Stimulated activated naive CD4-positive, alpha-beta T cell treated with Interleukin-2 at 50 U/mL for 16 hours (primary cell): ENCODE measurements at regions not wholly inside any gene's neighbourhood (a gene's known extent, or its start where the extent isn't known, plus 50 kb on each side); places are given as distances from the start of the nearest gene placed in this dataset.
"Not testable (repeated sequence)": the region's sequence is repeated elsewhere in the genome, so short reads cannot be mapped to it uniquely, and the experiment has no call there.

Experiments used
- DNase-seq: peaks from one replicate; lab custom pipeline; 2025; lab: John Stamatoyannopoulos, UW

DNA sequence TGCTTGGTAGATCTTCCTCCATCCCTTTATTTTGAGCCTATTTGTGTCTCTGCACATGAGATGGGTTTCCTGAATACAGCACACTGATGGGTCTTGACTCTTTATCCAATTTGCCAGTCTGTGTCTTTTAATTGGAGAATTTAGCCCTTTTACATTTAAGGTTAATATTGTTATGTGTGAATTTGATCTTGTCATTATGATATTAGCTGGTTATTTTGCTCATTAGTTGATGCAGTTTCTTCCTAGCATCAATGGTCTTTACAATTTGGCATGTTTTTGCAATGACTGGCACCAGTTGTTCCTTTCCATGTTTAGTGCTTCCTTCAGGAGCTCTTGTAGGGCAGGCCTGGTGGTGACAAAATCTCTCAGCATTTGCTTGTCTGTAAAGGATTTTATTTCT lies 72.4 kb downstream of the HNRNPD start:
- not testable (repeated sequence) for DNase-seq

DNA sequence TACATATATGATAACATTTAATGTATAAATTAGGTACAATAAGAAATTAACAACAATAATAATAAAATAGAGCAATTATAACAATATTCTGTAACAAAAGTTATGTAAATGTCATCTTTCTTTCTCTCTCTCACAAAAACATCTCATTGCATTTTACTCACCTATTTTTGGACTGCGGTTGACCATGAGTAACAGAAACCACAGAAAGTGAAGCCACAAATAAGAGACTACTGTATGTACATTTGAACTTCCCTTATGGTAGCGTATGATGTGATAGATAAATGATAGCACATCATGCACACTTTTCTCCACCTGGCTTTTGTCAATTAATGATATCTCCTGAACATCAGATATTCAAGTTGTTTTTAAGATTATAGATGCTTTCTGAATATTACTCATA lies 80.5 kb downstream of the HNRNPD start:
- no peak for DNase-seq

DNA sequence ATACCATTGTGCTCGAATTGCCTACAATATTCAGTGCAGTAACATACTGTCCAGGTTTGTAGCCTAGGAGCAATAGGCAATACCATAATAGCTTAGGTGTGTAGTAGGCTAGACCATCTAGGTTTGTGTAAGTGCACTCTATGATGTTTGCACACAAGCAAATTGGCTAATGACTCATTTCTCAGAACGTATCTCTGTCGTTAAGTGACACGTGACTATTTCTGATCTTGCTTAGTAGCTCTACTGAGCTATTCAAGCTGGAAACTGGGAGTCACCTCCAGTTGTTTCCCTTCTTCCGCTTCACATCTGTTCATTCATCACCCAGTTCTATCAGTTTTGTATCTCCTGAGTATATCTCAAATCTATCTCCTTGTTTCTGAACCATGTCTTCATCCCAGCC lies 86.1 kb downstream of the HNRNPD start:
- DNase-seq, result no peak

DNA sequence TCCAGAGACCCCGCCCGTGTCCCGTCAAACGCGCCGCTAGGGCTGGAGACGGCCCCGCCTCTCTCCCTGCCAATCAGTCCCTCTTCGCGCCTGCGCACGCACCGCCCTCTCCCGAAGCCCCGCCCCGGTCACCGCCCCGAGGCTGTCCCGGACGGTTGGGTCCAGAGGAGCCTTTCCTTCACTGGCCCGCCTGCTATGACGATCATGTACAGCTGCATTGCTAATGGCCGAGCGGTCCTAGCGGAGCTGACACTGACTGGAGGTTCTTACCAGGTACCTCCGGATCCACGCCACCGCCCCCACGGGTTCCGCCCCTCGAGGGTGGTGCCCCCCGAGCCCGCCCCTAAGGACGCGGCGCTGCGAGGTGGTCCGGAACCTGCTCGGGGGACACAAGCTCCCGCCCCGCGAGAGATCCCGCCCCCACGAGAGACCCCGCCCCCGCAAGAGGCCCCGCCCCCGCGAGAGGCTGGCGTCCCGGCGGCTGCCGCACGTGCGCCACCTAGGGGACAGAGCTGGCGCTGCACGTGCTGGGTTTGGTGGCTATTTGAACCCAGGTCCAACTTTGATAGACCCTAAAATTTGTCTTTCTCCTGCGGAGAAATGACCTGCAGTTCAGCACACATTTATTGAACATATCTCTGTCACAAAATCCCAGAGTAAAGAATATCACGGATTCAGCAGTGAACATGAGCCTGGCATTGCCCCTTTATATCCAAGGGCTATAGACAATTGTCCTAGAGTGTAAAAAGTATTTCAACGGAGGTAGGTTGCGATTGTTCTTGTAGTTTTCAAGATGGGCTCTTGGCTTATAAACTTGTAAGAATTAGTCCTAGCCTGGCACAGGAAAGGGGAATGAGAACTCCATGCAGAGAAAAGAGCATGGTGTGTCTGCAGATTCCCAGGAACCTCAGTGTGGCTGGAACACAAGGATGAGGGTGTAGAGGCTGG lies 88.7 kb downstream of the HNRNPD start:
- DNase-seq, result peak; percentile 98

DNA sequence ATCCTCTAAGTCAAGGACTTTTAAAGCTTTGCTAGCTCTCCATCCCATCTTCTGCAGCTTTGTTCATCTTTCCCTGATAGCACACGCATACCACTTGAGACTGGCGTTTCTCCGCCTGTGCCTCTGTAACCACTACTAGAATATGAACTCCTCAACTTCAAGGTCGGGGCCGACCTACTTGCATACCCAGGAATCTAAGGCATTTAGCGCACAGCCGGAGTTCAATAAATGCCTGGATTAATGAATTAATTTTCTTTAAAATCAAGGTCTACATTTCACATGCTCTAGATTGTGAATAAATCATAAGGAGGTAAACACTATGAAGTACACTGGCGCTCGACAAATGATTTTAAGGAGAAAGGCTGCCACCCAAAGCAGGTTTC lies 89.3 kb downstream of the HNRNPD start:
- no peak for DNase-seq

DNA sequence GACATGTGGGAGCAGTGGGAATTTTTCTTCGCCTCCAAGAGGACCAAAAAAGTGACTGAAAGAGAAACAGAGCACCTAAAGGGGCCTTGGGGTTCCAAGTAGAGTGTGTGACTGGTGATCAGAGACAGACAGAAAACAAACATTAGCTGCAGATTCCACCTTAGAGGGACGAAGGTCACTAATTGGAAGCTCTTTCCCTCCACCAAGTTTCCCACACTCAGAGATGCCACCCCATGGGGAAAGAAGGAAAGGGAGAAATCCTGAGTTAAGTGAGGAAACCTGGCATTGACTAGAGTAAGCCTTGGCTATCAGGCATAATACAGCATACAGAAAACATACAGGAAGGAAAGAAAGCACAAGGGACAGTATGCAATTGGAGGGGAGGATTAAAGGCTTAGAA lies 90.9 kb downstream of the HNRNPD start:
- DNase-seq, result no peak

DNA sequence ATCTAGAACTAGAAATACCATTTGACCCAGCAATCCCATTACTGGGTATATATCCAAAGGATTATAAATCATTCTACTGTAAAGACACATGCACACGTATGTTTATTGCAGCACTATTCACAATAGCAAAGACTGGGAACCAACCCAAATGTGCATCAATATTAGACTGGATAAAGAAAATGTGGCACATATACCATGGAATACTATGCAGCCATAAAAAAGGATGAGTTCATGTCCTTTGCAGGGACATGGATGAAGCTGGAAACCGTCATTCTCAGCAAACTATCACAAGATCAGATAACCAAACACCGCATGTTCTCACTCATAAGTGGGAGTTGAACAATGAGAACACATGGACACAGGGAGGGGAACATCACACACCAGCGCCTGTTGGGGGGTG lies 94.2 kb downstream of the HNRNPD start:
- not testable (repeated sequence) for DNase-seq

DNA sequence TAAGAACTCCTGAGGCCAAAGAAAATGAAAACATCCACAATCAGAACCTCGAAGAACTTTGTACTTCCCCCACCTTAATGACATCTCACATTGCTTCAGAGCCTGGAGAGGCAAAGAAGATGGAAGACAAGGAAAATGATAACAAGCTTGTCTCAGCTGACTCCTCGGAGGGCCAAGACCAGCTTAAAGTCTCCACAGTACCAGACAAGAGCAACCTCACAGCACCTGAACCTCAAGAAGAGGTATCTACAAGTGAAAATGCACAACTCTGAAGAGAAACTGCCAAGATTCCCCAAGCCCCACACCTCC lies 97.5 kb downstream of the HNRNPD start:
- no peak for DNase-seq

DNA sequence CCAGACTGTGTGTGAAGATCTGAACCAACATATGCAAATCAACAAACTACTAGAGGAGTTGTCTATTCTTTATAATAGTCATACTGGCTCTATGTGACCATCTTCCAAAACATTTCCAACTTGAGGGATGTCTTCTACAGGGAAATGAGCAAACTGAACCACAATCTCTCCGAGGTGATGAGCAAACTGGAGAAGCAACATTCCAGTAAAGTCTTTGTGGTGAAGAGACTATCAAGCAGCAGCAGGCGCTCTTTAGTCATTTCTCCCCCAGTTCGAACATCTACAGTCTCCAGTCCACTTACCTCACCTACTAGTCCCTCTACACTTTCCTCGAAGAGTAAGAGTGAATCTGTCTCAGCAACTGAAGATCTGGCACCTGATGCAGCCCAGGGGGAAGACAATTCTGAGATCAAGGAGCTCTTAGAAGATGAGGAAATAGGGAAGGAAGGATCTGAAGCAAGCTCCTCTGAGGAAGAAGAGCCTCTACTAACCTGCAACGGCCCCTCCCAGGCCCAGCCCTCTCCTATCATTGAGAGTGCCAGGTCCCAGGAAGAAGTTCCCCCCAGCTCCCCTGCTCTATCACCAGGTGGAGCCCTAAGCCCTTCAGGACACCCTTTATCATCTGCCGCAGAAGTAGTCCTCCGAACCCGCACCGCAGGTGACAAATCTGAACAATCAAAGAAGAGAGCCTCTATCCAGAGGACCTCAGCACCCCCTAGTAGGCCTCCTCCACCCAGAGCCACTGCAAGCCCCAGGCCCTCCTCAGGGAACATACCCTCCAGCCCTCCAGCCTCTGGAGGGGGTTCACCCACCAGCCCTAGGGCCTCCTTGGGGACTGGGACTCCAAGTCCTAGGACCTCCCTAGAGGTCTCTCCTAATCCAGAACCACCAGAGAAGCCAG lies 98.1 kb downstream of the HNRNPD start:
- DNase-seq, result no peak

DNA sequence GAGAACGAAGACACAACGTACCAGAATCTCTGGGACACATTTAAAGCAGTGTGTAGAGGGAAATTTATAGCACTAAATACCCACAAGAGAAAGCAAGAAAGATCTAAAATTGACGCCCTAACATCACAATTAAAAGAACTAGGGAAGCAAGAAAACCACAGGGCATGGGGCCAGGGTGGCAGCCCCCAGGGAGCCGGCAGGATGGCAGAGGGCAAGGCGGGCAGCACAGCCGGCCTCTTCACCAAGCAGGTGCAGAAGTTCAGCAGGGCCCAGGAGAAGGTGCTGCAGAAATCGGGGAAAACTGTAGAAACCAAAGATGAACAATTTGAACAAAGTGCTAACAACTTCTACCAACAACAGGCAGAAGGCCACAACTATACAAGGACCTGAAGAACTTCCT lies 99.1 kb downstream of the HNRNPD start:
- DNase-seq, result not testable (repeated sequence)

DNA sequence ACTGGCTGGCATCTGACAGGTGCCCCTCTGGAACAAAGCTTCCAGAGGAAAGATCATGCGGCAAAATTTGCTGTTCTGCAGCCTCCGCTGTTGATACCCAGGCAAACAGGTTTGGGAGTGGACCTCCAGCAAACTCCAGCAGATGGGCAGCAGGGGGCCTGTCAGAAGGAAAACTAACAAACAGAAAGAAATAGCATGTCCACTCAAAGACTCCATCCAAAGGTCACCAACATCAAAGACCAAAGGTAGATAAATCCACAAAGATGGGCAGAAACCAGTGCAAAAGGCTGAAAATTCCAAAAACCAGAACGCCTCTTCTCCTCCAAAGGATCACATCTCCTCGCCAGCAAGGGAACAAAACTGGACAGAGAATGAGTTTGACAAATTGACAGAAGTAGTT lies 101.3 kb downstream of the HNRNPD start:
- DNase-seq, result not testable (repeated sequence)

DNA sequence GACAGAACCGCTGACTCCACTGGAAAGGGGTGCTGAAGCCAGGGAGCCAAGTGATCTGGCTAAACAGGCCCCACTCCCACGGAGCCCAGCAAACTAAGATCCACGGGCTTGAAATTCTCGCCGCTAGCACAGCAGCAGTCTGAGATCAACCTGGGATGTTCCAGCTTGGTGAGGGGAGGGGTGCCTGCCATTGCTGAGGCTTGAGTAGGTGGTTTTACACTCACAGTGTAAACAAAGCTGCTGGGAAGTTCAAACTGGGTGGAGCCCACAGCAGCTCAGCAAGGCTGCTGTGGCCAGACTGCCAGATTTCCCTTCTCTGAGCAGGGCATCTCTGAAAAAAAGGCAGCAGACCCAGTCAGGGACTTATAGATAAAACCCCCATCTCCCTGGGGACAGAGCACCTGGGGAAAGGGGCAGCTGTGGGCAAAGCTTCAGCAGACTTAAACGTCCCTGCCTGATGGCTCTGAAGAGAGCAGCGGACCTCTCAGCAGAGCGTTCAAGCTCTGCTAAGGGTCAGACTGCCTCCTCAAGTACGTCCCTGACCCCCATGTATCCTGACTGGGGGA lies 101.8 kb downstream of the HNRNPD start:
- DNase-seq, result not testable (repeated sequence)

DNA sequence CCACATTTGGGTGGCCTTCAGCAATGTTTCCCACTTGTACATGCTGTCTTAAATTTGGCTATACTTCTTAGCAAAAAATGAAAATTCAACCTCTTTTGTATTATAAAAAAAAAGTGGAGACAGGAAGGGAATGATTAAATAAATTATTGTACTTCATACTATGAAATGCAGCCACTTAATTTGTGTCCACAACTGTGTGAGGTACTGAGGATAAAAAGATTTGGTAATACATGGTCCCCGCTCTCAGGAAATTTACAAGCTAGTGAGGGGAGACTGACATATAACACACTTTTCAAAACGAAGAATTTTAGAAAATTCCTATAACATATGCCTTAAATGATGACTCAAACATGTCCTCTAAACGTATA lies 105.0 kb downstream of the HNRNPD start:
- no peak for DNase-seq

DNA sequence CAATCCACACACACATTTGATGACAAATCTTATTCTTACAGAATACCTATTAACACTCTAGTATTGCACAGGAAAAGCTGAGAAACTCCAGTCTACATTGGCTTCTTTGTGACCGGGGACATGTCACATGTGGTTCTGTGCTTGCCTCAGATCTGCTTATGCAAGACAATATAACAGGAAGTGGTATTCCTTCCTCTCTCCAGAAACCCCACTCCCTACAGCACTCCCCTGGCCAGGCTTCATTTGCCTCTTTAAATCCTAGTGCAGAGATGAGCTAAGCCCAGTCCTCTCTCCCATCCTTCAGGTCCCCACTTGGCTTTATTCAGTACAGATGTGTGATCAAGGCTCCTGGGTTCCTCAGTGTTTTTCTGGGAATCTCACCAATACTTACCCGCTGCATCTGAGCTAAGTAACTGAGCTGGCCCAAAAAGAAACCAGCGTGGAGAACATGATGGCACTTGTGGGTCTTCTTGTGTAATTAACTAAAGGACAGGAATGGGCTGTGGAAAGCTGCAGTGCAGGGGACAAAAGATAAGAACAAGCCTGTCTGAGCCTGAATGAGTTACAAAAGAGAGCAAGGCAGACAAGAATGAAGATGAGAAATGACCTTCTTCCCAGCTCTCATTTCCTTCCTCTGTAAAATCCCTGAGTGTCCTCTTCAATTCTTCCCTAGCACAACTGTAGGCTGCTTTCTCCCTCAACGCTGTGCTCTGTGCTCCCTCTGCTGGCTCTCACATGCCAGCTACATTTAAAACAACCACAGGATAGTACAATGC lies 105.6 kb downstream of the HNRNPD start:
- peak; percentile 18 for DNase-seq

DNA sequence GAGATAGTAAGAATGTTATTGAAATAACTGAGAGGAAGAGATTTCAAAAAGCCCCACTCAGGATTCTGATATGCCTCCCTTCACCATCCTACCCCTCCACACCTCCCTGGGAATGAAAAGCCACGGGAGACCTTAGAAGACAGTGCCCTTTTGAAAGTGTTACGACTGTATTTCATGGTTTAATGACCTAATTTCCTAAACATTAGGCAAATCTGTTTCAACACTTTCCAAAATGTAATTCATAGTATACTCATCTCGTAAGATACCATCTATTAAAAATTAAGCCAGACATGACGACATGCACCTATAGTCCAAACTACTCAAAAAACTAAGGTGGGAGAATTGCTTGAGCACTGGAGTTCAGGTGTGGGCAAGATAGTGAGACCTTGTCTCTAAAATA lies 106.3 kb downstream of the HNRNPD start:
- no peak for DNase-seq

DNA sequence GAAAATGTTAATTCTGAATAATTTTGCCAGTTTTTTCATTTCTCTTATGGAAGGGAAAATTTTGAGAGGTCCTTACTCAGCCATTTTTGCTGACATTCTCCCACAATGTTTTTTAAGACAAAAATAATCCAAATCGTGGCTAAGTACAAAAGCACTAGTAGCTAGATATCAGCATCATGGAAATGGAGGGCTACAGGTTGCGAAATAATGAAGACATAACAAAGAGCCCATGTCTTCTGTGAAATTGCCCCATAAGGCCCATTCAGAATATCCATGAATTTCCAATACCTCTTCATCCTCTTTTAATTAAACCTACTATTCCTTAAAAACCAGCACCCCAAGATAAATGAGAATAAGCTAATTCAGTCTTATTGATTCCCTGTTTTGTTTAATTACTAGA lies 107.4 kb downstream of the HNRNPD start:
- DNase-seq, result no peak

DNA sequence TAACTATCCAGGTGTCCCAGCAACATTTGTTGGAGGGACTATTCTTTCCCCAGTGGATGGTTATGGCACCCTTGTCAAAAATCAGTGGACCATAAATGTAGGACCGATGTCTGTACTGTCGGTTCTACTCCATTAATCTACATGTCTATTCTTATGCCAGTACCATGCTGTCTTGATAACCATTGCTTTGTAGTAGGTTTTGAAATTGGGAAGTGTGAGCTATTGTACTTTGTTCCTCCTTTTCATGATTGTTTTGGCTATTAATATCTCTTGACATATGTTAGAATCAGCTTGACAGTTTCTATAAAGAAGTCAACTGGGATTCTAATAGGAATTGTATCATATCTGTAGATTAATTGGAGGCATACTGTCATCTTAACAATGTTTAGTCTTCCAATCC lies 112.7 kb downstream of the HNRNPD start:
- no peak for DNase-seq

DNA sequence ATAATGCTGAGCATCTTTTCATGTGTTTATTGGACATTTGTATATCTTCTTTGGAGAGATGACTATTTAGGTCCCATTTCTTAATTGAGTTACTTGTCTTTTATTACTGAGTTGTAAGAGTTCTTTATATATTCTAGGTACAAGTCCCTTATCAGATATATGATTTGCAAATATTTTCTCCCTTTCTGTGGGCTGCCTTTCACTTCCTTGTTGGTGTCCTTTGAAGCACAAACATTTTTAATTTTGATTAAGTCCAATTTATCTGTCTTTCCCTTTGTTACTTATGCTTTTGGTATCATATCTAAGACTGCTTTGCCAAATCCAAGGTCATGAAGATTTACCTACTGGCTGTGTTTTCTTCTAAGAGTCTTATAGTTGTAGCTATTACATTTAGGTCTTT lies 113.2 kb downstream of the HNRNPD start:
- no peak for DNase-seq

DNA sequence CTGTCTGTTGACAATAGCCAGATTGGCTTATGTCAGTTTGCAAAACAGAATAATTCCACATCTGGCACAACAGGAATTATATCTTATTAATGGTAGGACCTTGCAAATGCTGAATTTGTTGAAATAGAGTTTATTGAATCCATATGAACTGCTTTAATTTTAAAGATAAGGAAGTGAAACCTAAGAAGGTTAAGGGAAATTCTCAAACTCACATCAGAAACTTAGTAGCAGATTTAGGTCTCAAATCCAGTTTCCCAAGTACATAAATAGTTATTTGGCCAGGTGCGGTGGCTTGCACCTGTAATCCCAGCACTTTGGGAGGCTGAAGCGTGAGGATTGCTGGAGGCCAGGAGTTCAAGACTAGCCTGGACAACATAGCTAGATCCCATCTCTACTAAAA lies 117.1 kb downstream of the HNRNPD start:
- DNase-seq, result no peak

DNA sequence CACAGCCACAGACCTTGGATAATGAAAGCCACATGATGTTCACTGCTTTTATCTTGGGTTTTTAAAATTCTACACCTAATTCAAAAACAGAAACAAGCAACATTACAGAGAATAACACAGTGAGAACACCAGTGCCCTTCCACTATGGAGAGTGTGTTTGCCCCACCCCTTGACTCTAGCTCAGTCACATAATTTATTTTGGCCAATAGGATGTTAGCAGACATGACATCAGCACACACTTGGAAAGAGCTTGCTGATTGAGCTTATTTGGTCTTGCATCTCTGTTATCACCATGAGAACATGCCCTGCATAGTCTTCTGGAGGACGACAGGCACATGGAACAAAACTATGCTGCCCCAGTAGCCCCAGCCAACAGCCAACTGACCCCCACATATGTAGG lies 118.1 kb downstream of the HNRNPD start:
- no peak for DNase-seq

DNA sequence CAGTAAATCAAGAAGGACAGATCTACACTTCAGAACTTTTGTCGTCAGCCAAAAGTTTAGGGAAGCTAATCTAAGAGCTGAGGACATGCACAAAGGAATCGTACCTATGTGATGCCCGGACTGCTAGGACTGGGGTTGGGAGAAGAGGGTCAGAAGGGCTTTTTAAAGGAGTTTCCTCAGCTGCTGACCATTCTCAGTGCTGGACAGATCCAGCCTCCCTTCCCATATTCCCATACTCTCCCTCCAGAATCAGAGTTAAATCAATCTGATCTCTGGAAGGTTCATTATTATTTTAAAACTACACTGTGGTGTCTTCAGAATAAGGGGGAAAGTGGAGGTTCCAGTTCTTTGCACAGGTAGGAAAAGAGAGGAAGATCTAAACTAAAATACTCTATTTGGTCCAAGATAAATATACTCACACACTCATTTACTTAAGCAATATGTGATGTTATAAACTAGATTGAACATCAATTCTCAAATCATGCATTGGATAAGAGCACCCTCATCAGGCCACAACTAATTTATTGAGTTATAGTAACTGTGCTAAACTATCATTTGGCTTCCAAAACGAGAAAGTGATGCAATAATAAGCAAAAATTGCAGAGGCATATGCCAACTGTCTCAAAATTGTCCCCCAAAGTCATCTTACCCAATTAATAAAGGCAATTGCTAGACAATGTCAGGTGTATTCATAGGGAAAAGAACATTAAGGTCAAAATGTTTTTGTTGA lies 124.7 kb downstream of the HNRNPD start:
- no peak for DNase-seq
